ENCODE measurements at regions not wholly inside any gene's neighbourhood (a gene's known extent, or its start where the extent isn't known, plus 50 kb on each side); places are given as distances from the start of the nearest gene placed in this dataset.

DNA sequence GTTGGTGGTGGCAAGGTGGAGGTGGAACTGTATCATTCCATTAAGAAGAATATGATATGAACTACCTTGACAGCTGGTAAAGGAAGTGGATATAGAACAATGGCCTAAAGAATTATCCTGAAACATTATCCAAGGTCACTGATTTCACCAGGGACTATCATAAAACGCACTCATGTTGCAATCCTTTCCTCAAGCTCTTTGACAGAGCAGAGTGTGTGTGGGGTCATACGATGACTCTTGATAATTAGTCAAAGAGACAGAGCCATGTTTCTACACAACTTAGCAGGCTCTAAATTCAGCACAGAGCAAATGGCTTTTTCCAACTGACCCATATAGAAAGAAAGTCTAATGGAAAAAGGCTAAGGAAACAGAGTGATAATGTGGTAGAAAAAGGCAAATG is 126.4 kb upstream of the ANKFN1 start:
- TF ChIP-seq EZH2 (IDR thresholded peaks at IDR 0.05; ENCODE audit: low read length, unreplicated experiment): no peak
- TF ChIP-seq, protein P1, sequence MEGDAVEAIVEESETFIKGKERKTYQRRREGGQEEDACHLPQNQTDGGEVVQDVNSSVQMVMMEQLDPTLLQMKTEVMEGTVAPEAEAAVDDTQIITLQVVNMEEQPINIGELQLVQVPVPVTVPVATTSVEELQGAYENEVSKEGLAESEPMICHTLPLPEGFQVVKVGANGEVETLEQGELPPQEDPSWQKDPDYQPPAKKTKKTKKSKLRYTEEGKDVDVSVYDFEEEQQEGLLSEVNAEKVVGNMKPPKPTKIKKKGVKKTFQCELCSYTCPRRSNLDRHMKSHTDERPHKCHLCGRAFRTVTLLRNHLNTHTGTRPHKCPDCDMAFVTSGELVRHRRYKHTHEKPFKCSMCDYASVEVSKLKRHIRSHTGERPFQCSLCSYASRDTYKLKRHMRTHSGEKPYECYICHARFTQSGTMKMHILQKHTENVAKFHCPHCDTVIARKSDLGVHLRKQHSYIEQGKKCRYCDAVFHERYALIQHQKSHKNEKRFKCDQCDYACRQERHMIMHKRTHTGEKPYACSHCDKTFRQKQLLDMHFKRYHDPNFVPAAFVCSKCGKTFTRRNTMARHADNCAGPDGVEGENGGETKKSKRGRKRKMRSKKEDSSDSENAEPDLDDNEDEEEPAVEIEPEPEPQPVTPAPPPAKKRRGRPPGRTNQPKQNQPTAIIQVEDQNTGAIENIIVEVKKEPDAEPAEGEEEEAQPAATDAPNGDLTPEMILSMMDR (conservative IDR thresholded peaks at IDR 0.05; ENCODE audit: low read depth, low read length): no peak
- TF ChIP-seq EZH2phosphoT487 (IDR thresholded peaks at IDR 0.05; ENCODE audit: borderline replicate concordance, low read length): no peak
